HG03159 (cell line): ENCODE measurements at regions not wholly inside any gene's neighbourhood (a gene's known extent, or its start where the extent isn't known, plus 50 kb on each side); places are given as distances from the start of the nearest gene placed in this dataset.

Experiments used
- ATAC-seq: cut with Tn5 transposase; IDR thresholded peaks from one replicate; pipeline ENCODE4 v1.9.1; 2021; ENCODE audit warnings: mild to moderate bottlenecking, moderate library complexity; ENCODE audit not compliant: unreplicated experiment

DNA sequence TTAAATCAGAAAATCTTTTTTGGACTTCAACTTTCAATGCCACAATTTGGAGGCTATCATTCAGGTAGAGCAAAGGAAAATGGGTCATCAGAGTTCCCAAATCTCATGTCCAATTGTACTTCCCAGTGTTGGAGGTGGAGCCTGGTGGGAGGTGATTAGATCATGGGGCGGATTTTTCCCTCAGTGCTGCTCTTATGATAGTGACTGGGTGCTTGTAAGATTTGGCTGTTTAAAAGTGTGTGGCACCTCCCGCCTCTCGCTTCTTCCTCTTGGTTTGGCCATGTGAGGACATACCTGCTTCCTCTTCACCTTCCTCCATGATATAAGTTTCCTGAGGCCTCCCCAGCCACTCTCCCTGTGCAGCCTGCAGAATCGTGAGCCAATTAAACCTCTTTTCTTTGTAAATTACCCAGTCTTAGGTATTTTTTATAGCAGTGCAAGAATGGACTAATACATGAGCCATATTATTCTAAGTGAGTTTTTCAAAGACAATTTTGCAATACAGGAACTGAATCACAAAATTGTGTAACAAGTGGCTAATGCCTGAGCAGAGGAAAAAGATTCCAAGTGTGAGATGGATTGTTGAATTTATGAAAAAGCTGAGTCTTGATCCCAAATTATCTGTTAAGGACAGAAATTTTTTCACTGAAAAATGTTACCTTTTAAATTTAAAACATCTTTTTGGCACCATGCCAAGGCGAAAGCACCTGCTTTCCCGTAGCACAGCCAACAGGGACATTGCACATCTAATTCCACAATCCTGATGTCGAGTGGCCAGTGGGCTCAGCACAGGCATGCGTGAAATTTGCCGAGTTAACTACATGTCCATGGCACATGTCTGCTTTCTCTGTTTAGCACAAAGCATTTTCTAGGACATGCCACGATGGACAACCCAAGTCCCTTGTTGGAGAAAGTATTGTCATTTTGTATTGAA, 150.9 kb downstream of the COL6A3 start:
- no peak for ATAC-seq

DNA sequence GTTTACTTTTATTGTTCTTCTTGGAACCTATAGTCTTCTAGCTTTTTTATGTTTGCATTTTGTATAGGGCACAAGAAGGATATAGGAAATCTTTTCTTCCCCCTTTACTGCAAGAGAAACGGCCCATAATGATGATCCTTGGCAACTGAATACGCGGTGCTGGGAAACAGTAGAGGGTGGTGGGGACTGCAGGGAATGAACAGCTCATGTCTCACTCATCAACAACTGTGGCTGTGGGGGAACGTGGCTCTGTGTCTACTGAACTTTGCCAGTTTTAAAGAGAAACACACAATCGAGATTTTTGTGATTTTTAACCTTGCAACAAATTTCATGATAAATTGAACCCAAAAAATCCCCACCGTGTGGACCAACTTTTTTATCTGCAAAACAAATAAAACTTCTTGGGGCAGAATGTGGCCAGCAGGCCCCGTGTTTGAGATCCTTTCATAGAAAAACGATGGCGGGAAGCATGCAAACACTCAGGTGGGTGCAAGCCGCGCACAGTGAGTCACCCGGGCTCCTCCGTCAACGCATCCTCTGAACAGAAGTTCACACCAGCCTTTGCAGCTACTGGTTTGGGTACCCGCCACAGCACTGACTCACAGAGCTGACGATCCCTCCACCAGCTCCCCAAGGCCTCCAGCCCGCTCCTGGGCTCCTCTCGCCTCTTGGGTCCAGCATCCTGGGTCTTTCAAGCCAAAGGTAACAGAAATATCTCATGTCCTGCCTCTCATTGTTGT, 149.3 kb downstream of the COL6A3 start:
- no peak for ATAC-seq

DNA sequence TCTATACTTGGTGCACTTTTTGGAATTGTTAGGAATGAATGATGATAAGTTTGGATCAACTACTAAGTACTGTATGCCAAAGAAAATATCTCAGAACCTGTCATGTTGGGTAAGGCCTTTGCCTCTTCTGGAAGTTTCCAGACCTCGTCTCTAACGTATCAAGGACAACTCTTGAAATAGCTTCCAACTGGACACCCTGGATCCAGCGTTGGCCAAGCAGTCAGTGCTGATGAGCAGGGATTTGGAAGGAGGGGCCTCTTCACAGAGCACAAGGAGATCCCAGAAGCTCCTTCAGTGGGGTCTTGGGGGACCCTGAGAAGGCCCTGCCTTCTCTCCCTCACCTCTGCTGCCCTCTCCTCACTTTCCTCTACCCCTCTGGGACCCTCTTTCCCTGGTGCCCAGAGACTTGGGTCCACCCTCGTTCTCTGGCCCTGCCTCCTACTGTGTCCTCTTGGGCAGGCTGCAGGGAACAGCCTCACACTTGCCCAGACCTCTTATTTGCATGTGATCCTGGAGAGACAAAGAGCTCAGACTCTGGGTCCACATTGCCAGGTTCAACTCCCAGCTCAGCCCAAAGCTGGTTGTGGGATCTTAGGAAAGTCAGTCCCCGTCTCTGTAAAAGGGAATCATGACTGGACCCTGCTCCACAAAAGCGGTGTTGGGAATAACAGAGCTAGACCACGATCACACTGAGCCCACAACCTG, 145.8 kb downstream of the COL6A3 start:
- no peak for ATAC-seq

DNA sequence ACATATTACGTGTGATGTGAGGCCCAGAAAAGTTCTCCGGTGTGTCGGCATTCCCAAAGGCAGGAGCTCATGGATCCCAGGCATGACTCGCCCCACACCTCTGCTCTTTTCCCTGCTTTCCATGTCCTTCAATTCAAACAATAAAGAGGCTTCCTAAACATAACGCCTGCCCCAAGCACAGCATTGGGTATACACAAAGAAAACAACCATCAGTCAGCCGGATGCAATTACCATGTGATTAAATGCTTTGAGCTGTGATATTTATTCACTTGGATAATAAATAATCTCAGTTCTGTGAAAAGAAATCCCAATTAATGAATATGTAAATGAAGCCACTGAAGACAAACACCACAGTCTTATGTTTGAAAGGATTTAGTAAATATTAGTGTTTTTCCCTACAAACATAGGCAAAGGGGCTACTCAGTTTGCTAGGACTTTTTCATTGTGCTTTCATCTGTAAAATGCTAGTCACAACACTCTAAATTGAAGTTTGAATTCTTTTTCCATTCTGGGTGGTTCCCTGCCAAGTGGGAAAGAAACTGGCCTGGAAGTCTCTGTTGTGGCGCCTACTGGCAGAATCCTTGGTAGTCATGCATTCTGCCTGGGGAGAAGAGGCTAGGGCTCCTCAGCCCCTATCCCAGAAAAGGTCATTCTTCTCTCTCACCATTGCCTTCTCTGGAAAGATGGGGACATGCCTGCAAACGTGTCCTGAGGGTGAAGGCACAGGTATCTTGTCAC, 144.7 kb downstream of the COL6A3 start:
- no peak for ATAC-seq

DNA sequence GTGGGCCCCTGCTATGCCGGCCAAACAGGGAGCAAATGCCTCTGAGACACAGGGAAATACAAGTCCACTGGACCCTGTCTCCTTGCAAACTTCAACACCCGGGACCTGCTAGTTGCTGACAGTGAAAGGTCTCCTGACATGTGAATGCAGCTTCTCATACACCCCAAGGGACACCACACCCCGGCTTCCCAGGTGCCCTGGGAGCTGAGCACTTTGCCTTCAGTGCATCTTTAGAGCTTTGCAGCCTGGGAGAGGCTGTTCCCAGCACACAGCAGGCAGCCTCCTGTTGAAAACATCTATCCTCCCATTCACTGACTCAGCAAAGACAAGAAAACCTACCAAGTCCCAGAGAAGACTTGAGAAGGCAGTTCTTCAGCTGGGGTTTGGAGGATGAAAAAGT, 143.4 kb downstream of the COL6A3 start:
- no peak for ATAC-seq

DNA sequence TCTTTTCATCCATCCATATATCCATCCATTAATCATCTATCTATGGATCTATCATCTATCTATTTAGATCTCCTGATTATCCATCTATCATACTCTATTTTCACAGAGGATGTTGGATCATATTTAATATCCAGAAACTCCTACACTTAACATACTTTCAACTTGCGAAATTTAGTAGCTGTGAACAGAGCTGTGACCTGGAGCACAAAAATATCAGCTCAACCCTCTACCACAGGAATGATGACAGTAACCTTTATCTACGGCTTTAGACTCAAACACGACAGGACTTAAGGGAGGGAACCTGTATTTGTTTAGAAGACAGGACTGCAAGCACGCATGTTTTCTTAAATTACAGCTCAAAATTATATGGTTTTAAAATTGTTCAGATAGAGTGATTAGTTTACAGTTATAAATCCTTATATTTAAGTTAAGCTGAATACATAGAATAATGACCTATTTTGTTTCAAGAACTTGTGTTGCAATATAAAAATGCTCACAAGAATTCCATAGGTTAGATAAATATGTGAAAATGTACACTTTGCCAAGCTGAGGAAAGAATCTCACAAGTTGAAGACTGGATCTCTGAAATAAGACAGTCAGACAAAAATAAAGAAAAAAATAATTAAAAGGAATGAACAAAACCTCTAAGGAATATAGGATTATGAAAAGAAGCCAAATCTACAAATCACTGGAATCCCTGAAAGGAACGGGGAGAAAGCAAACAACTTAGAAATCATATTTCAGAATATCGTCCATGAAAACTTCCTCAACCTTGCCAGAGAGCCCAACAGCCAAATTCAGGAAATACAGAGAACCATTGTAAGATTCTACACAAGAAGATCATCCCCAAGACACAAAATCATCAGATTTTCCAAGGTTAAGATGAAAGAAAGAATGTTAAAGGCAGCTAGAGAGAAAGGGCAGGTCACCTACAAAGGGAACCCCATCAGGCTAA, 142.0 kb downstream of the COL6A3 start:
- no peak for ATAC-seq
